ENCODE measurements at regions not wholly inside any gene's neighbourhood (a gene's known extent, or its start where the extent isn't known, plus 50 kb on each side); places are given as distances from the start of the nearest gene placed in this dataset.

DNA sequence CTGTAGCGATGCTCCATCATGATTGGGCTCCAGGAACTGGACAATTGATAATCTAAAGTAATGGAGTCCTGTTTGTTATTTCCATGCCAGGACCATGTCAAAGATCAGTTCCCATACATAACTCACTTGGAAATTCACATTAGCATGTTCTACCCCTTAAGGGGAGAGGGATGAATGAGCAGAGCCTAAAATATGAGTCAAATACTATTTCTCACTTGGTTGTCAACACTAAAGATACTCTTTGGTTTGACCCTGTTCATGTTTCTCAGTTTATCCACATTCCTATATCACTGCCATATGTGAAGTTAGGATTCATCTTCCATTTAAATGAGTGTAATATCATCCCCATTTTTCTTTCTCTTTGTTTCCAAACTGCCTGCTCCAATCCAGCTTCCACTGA, 321.6 kb upstream of the PAPPA start:
- Histone ChIP-seq H4K20me1 (ENCODE audit: control insufficient read depth, insufficient read depth, insufficient read length) (no peaks in the 10 kb centered on the region), H3K23me2 (ENCODE audit: insufficient read length, low read depth, low read length, poor library complexity, severe bottlenecking) (no peaks in the 10 kb centered on the region), H3K79me2 (ENCODE audit: insufficient read depth, low read length) (peaks cover 2% of the 10 kb centered on the region; the same call in 1 of the 2 replicates), H3K79me1 (ENCODE audit: insufficient read depth, low read depth, low read length, poor library complexity, severe bottlenecking) (no peaks in the 10 kb centered on the region), H4K91ac (ENCODE audit: insufficient read length, low read depth, low read length) (no peak overlapping the region), H3K23ac (ENCODE audit: insufficient read length, low read depth, low read length) (no peak overlapping the region), H2BK15ac (ENCODE audit: low read depth, low read length) (no peak overlapping the region), H3K9ac (ENCODE audit: extremely low read depth, insufficient read length, low read length) (no peak overlapping the region), H3T11ph (ENCODE audit: low read length) (no peak overlapping the region), H2BK12ac (ENCODE audit: insufficient read length, low read depth, low read length) (no peak overlapping the region), H3K27me3 (ENCODE audit: insufficient read depth, low read length) (no peaks in the 10 kb centered on the region), H2AK5ac (ENCODE audit: insufficient read length, low read length) (no peak overlapping the region), H4K5ac (ENCODE audit: insufficient read length, low read depth, low read length) (no peak overlapping the region), H4K8ac (replicated peaks; ENCODE audit: insufficient read length, low read depth, low read length) (no peak overlapping the region), H3K4me2 (ENCODE audit: insufficient read depth, insufficient read length, low read length) (no peak overlapping the region), H3K14ac (ENCODE audit: insufficient read depth, low read length) (no peak overlapping the region), H2BK5ac (ENCODE audit: insufficient read length, low read length) (no peak overlapping the region), H3K4ac (ENCODE audit: low read depth, low read length) (no peak overlapping the region), H3K27ac (ENCODE audit: insufficient read length, low read depth, low read length) (no peak overlapping the region), H3K4me1 (ENCODE audit: insufficient read depth, low read length) (peaks cover 2% of the 10 kb centered on the region; the same call in 1 of the 2 replicates), H3K18ac (ENCODE audit: insufficient read length, low read depth, low read length) (no peak overlapping the region), H2BK20ac (ENCODE audit: low read depth, low read length, poor library complexity, severe bottlenecking) (no peak overlapping the region), H2AFZ (ENCODE audit: low read length) (no peak overlapping the region), H3K56ac (ENCODE audit: insufficient read length, low read depth, low read length) (no peak overlapping the region), H2BK120ac (ENCODE audit: low read depth, low read length, poor library complexity, severe bottlenecking) (no peak overlapping the region), H3K9me3 (ENCODE audit: control insufficient read depth, low read depth, low read length) (no peaks in the 10 kb centered on the region)
- Mint-ChIP-seq H3K4me3 (no peak overlapping the region), H3K9me3 (no peaks in the 10 kb centered on the region; a peak in 2 of 5 replicates), H3K27me3 (ENCODE audit: low read depth) (no peaks in the 10 kb centered on the region), H3K36me3 (ENCODE audit: insufficient read depth in 1 of 3, low read depth in 3 of 3) (peaks cover 0 to 29% (median 0%) of the 10 kb centered on the region in 3 experiments; a peak in 4 of 7 replicates), H3K27ac (no peak overlapping the region), H3K4me1 (peaks cover 0 to 32% of the 10 kb centered on the region in 2 experiments; a peak in 2 of 4 replicates)
- TF ChIP-seq, protein P1, sequence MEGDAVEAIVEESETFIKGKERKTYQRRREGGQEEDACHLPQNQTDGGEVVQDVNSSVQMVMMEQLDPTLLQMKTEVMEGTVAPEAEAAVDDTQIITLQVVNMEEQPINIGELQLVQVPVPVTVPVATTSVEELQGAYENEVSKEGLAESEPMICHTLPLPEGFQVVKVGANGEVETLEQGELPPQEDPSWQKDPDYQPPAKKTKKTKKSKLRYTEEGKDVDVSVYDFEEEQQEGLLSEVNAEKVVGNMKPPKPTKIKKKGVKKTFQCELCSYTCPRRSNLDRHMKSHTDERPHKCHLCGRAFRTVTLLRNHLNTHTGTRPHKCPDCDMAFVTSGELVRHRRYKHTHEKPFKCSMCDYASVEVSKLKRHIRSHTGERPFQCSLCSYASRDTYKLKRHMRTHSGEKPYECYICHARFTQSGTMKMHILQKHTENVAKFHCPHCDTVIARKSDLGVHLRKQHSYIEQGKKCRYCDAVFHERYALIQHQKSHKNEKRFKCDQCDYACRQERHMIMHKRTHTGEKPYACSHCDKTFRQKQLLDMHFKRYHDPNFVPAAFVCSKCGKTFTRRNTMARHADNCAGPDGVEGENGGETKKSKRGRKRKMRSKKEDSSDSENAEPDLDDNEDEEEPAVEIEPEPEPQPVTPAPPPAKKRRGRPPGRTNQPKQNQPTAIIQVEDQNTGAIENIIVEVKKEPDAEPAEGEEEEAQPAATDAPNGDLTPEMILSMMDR (conservative IDR thresholded peaks at IDR 0.05) = no peak
- DNase-seq = no peak
- no CpG with 5 or more reads among the region's 1 CpG for WGBS (ENCODE audit: extremely low coverage, insufficient read length, low lambda C conversion rate)
